DND-41 (cell line): ENCODE measurements at regions not wholly inside any gene's neighbourhood (a gene's known extent, or its start where the extent isn't known, plus 50 kb on each side); places are given as distances from the start of the nearest gene placed in this dataset.

Experiments used
- ATAC-seq: fragments of 200-7000 bp; cut with Tn5 transposase; 3 replicates; pipeline ENCODE4 v1.9.1; 2021; ENCODE audit warnings: low read depth; ENCODE audit not compliant: insufficient read depth
- DNase-seq: peaks from one replicate; pipeline ENCODE4 v3.0.0-alpha.2; 2020
- H2AFZ ChIP-seq: 2 replicates; pipeline ENCODE4 v1.6.0; 2012; ENCODE audit warnings: low read depth, low read length
- H3K27ac ChIP-seq: 2 replicates; pipeline ENCODE4 v1.5.1; 2012; ENCODE audit warnings: low read length, inconsistent platforms
- H3K27me3 ChIP-seq: fragments of 200-600 bp; sonication (generic); 2 replicates; pipeline ENCODE4 v1.6.0; 2012; ENCODE audit warnings: low read length, mild to moderate bottlenecking, inconsistent platforms; ENCODE audit not compliant: insufficient read depth, poor library complexity
- H3K36me3 ChIP-seq: 2 replicates; pipeline ENCODE4 v1.5.1; 2012; ENCODE audit warnings: low read length, inconsistent platforms; ENCODE audit not compliant: insufficient read depth
- H3K4me1 ChIP-seq: 2 replicates; pipeline ENCODE4 v1.5.1; 2012; ENCODE audit warnings: mild to moderate bottlenecking, low read length; ENCODE audit not compliant: insufficient read depth
- H3K4me2 ChIP-seq: 2 replicates; pipeline ENCODE4 v1.6.0; 2012; ENCODE audit warnings: mild to moderate bottlenecking, moderate library complexity, low read length, inconsistent platforms; ENCODE audit not compliant: insufficient read depth
- H3K4me3 ChIP-seq, 2 experiments: fragments of 200-600 bp in 1 of 2; shearing (Covaris generic) in 1 of 2; 2 replicates each; pipeline ENCODE4 v1.5.1; 2012 to 2016; ENCODE audit warnings: inconsistent platforms in 2 of 2, low read length in 2 of 2, mild to moderate bottlenecking in 2 of 2, low read depth in 1 of 2, moderate library complexity in 1 of 2
- H3K79me2 ChIP-seq: 2 replicates; pipeline ENCODE4 v1.6.0; 2012; ENCODE audit warnings: low read length, inconsistent platforms; ENCODE audit not compliant: insufficient read depth
- H3K9ac ChIP-seq: 2 replicates; pipeline ENCODE4 v1.6.0; 2012; ENCODE audit warnings: low read depth, mild to moderate bottlenecking, inconsistent platforms, low read length, moderate library complexity
- H3K9me3 ChIP-seq: 2 replicates; pipeline ENCODE4 v1.5.1; 2012; ENCODE audit warnings: low read length, moderate library complexity, mild to moderate bottlenecking, inconsistent platforms; ENCODE audit not compliant: insufficient read depth, severe bottlenecking
- H4K20me1 ChIP-seq: 2 replicates; pipeline ENCODE4 v1.6.0; 2012; ENCODE audit warnings: low read length; ENCODE audit not compliant: insufficient read depth
- CTCF ChIP-seq: IDR thresholded peaks from 2 replicates; pipeline ENCODE4 v1.5.1; 2012; ENCODE audit warnings: borderline replicate concordance, low read length, moderate library complexity, mild to moderate bottlenecking; ENCODE audit not compliant: poor library complexity, severe bottlenecking; ENCODE audit errors: extremely low read depth
- EZH2 ChIP-seq: IDR thresholded peaks from 3 replicates; pipeline ENCODE4 v1.6.1; 2012; ENCODE audit warnings: borderline replicate concordance, low read depth, mild to moderate bottlenecking, moderate library complexity, low read length, inconsistent platforms; ENCODE audit not compliant: severe bottlenecking

GRCh38 chr4:71665358-71665757 is 118.5 kb downstream of the GC start:
- H3K4me1 ChIP-seq, result no peaks in the 10 kb centered on the region
- no peak overlapping the region for H2AFZ ChIP-seq
- no peaks in the 10 kb centered on the region for H4K20me1 ChIP-seq
- ATAC-seq, result no peak
- no peaks in the 10 kb centered on the region for H3K9me3 ChIP-seq
- H3K9ac ChIP-seq, result no peak overlapping the region
- no peaks in the 10 kb centered on the region for H3K36me3 ChIP-seq
- H3K4me2 ChIP-seq, result no peak overlapping the region
- H3K27me3 ChIP-seq, result peaks cover 4% of the 10 kb centered on the region
- DNase-seq, result no peak
- no peaks in the 10 kb centered on the region for H3K79me2 ChIP-seq
- no peak overlapping the region for H3K4me3 ChIP-seq
- TF ChIP-seq CTCF (no peak), EZH2 (no peak)
- no peak overlapping the region for H3K27ac ChIP-seq

DNA sequence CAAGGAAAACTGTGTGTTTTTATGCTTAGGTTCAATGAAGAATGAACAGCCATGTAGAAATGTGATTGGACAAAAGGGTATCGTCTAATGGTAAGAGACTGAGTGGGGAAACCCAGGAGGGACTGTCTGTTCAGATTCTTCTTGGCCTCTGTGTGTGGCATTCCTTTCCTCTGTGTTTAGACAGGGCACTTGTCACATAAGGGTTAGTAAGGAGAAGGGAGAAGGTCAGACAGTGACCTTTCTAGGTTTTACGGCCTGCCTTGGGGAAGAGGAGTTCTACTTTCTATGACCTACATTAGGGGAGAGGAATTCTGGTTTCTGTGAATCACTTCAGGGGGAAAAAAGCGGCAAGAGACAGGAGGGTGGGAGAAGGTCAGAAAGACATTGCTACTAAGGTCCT is 119.5 kb downstream of the GC start:
- no peaks in the 10 kb centered on the region for H3K79me2 ChIP-seq
- DNase-seq, result no peak
- no peak overlapping the region for H3K27ac ChIP-seq
- no peaks in the 10 kb centered on the region for H3K36me3 ChIP-seq
- no peak for ATAC-seq
- no peak overlapping the region for H3K4me3 ChIP-seq
- H3K9me3 ChIP-seq, result no peaks in the 10 kb centered on the region
- H4K20me1 ChIP-seq, result no peaks in the 10 kb centered on the region
- H2AFZ ChIP-seq, result no peak overlapping the region
- TF ChIP-seq EZH2, result no peak
- TF ChIP-seq CTCF, result no peak
- no peak overlapping the region for H3K9ac ChIP-seq
- no peak overlapping the region for H3K4me2 ChIP-seq
- no peaks in the 10 kb centered on the region for H3K4me1 ChIP-seq
- H3K27me3 ChIP-seq, result peaks cover 4% of the 10 kb centered on the region

- no peak overlapping the region for H3K9ac ChIP-seq
- no peaks in the 10 kb centered on the region for H3K4me1 ChIP-seq
- peaks cover 4% of the 10 kb centered on the region for H3K27me3 ChIP-seq
- no peak overlapping the region for H3K27ac ChIP-seq
- no peak overlapping the region for H2AFZ ChIP-seq
- ATAC-seq, result peak; percentile 40; the same call in 1 of the 3 replicates
- no peaks in the 10 kb centered on the region for H3K9me3 ChIP-seq
- no peaks in the 10 kb centered on the region for H3K79me2 ChIP-seq
- no peaks in the 10 kb centered on the region for H4K20me1 ChIP-seq
- no peak overlapping the region for H3K4me2 ChIP-seq
- no peak overlapping the region for H3K4me3 ChIP-seq
- no peak for TF ChIP-seq EZH2
- TF ChIP-seq CTCF, result no peak
- DNase-seq, result no peak
- H3K36me3 ChIP-seq, result no peaks in the 10 kb centered on the region
Observed at GRCh38 chr4:71663780-71664179, 120.1 kb downstream of the GC start.

GRCh38 chr4:71659979-71660378 is 123.9 kb downstream of the GC start:
- H3K27me3 ChIP-seq, result no peaks in the 10 kb centered on the region
- no peaks in the 10 kb centered on the region for H3K79me2 ChIP-seq
- ATAC-seq (no peak), DNase-seq (no peak)
- H3K36me3 ChIP-seq, result no peaks in the 10 kb centered on the region
- H3K9ac ChIP-seq, result no peak overlapping the region
- H3K4me2 ChIP-seq, result no peak overlapping the region
- no peaks in the 10 kb centered on the region for H3K9me3 ChIP-seq
- H4K20me1 ChIP-seq, result no peaks in the 10 kb centered on the region
- H3K4me1 ChIP-seq, result no peaks in the 10 kb centered on the region
- H3K27ac ChIP-seq, result no peak overlapping the region
- no peak overlapping the region for H2AFZ ChIP-seq
- H3K4me3 ChIP-seq, result no peak overlapping the region
- TF ChIP-seq CTCF, result no peak
- no peak for TF ChIP-seq EZH2
